Neural progenitor cell (in vitro differentiated cells): ENCODE measurements at regions not wholly inside any gene's neighbourhood (a gene's known extent, or its start where the extent isn't known, plus 50 kb on each side); places are given as distances from the start of the nearest gene placed in this dataset.

Experiments used
- EZH2 ChIP-seq: fragments of 200-600 bp; sonication (generic); IDR thresholded peaks from 2 replicates; pipeline ENCODE4 v1.6.1; 2017; ENCODE audit warnings: antibody characterized with exemption, mild to moderate bottlenecking, moderate library complexity
- TF ChIP-seq, protein P1 (sequence below): fragments of 200-600 bp; sonication (generic); IDR thresholded peaks from 2 replicates; pipeline ENCODE4 v1.5.1; 2017; ENCODE audit warnings: antibody characterized with exemption, mild to moderate bottlenecking

DNA sequence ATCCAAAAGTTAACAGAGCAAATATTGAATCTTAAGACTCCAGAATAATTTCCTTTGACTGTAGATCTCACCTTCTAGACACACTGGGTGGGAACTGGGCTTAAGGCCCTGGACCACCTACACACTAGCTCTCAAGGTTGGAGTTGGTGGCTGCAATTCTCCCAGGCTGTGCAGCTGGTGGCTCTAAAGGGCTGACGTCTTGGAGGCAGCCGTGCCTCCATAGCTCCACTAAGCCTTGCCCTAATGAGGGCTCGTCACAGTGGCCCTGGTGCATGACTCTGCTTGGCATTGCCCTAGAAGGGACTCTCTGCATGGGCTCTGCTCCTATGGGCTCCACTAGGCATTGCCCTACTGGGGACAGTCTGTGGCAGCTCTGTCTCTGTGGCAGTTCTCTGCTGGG lies 1005.2 kb downstream of the CCSER2 start:
- TF ChIP-seq, protein P1, sequence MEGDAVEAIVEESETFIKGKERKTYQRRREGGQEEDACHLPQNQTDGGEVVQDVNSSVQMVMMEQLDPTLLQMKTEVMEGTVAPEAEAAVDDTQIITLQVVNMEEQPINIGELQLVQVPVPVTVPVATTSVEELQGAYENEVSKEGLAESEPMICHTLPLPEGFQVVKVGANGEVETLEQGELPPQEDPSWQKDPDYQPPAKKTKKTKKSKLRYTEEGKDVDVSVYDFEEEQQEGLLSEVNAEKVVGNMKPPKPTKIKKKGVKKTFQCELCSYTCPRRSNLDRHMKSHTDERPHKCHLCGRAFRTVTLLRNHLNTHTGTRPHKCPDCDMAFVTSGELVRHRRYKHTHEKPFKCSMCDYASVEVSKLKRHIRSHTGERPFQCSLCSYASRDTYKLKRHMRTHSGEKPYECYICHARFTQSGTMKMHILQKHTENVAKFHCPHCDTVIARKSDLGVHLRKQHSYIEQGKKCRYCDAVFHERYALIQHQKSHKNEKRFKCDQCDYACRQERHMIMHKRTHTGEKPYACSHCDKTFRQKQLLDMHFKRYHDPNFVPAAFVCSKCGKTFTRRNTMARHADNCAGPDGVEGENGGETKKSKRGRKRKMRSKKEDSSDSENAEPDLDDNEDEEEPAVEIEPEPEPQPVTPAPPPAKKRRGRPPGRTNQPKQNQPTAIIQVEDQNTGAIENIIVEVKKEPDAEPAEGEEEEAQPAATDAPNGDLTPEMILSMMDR, result no peak
- TF ChIP-seq EZH2, result no peak
